OCI-LY1 (cell line): ENCODE measurements at regions not wholly inside any gene's neighbourhood (a gene's known extent, or its start where the extent isn't known, plus 50 kb on each side); places are given as distances from the start of the nearest gene placed in this dataset.

Source experiments
- H2AFZ ChIP-seq: fragments of 200-600 bp; sonication (generic), shearing (Covaris generic); 2 replicates; pipeline ENCODE4 v1.6.0; 2014; ENCODE audit warnings: antibody characterized with exemption, mild to moderate bottlenecking, low read length
- H3F3A ChIP-seq: fragments of 200-600 bp; sonication (generic), shearing (Covaris generic); 2 replicates; pipeline ENCODE4 v1.6.0; 2014; ENCODE audit warnings: mild to moderate bottlenecking, antibody characterized with exemption, low read length, moderate library complexity; ENCODE audit not compliant: insufficient read depth
- H3K27ac ChIP-seq: fragments of 200-600 bp; sonication (generic); 2 replicates; pipeline ENCODE4 v1.5.1; 2014; ENCODE audit warnings: low read length, mixed run types, mild to moderate bottlenecking, low read depth; ENCODE audit not compliant: poor library complexity, severe bottlenecking
- H3K27me3 ChIP-seq: fragments of 200-600 bp; sonication (generic); 2 replicates; pipeline ENCODE4 v1.6.0; 2014; ENCODE audit warnings: antibody characterized with exemption, mild to moderate bottlenecking, low read length, moderate library complexity; ENCODE audit not compliant: insufficient read depth
- H3K36me3 ChIP-seq: fragments of 200-600 bp; sonication (generic); 2 replicates; pipeline ENCODE4 v1.6.1; 2014; ENCODE audit warnings: mild to moderate bottlenecking, antibody characterized with exemption, low read length, moderate library complexity, mixed read lengths; ENCODE audit not compliant: insufficient read depth
- H3K4me1 ChIP-seq: fragments of 200-600 bp; sonication (generic); 2 replicates; pipeline ENCODE4 v1.5.1; 2014; ENCODE audit warnings: mild to moderate bottlenecking, low read length, moderate library complexity; ENCODE audit not compliant: insufficient read depth, severe bottlenecking
- H3K4me2 ChIP-seq: fragments of 200-600 bp; sonication (generic), shearing (Covaris generic); 2 replicates; pipeline ENCODE4 v1.6.1; 2014; ENCODE audit warnings: low read length
- H3K4me3 ChIP-seq: fragments of 200-600 bp; sonication (generic); 2 replicates; pipeline ENCODE4 v1.5.1; 2014; ENCODE audit warnings: low read length, low read depth, mild to moderate bottlenecking, mixed read lengths; ENCODE audit not compliant: poor library complexity, severe bottlenecking
- H3K79me2 ChIP-seq: fragments of 200-600 bp; shearing (Covaris generic); 2 replicates; pipeline ENCODE4 v1.6.1; 2016; ENCODE audit warnings: mixed run types, low read length, mixed read lengths; ENCODE audit not compliant: insufficient read depth
- H3K9ac ChIP-seq: fragments of 200-600 bp; sonication (generic), shearing (Covaris generic); 2 replicates; pipeline ENCODE4 v1.6.1; 2014; ENCODE audit warnings: mild to moderate bottlenecking, low read length, mixed read lengths
- H3K9me2 ChIP-seq: fragments of 200-600 bp; sonication (generic), shearing (Covaris generic); 2 replicates; pipeline ENCODE4 v1.6.1; 2014; ENCODE audit warnings: low read depth, mild to moderate bottlenecking, low read length, mixed read lengths
- H3K9me3 ChIP-seq: fragments of 200-600 bp; shearing (Covaris generic); 2 replicates; pipeline ENCODE4 v1.6.1; 2014; ENCODE audit warnings: low read length, mixed read lengths
- H4K20me1 ChIP-seq: fragments of 200-600 bp; sonication (generic), shearing (Covaris generic); 2 replicates; pipeline ENCODE4 v1.6.0; 2016; ENCODE audit warnings: mild to moderate bottlenecking, low read length; ENCODE audit not compliant: insufficient read depth
- EZH2 ChIP-seq: fragments of 200-600 bp; sonication (generic), shearing (Covaris generic); IDR thresholded peaks from 2 replicates; pipeline ENCODE4 v1.8.0; 2017; ENCODE audit warnings: borderline replicate concordance, mixed run types, mild to moderate bottlenecking, antibody characterized with exemption, low read length, moderate library complexity, mixed read lengths
- TF ChIP-seq, protein P1 (sequence below): fragments of 200-600 bp; sonication (generic), shearing (Covaris generic); IDR thresholded peaks from 2 replicates; pipeline ENCODE4 v1.5.1; 2017; ENCODE audit warnings: mild to moderate bottlenecking, antibody characterized with exemption, low read length, moderate library complexity, mixed read lengths

DNA sequence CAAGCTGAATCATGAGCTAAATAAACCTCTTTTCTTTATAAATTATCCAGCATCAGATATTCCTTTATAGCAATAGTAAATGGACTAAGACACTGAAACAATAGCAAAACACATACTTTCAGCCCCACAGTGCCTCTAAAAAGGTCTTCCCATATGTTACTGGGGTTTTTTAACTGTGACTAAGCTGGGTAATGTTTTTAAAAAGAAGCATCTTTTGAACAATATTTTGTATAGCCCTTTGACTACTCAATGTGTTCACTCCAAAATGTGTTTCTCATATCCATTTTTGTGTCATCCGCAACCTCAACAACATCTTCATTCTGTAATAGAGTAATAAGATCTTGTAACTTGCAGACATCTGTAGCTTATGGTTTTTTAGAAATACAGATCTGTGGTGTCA, 218.7 kb upstream of the S100G start:
- H3F3A ChIP-seq, result no peaks in the 10 kb centered on the region

DNA sequence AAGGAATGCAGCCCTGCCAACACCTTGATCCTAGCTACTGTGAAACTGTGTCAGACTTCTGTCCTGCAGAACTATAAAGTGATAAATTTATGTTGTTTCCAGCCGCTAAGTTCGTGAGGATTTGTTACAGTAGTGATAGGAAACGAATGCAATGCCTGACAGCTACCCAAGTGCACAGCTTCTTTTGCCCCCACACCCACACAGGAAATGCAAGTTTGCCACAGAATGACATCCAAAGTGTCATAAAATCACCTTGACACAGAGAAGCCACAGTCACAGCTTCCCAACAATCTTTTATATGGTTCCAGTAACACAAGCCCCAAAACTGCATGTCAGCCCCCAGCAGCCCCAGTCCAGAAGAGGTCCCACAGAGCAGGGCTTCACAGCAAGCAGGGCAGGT, 216.9 kb upstream of the S100G start:
- H3K4me3 ChIP-seq, result no peak overlapping the region
- no peaks in the 10 kb centered on the region for H3K9me2 ChIP-seq
- H2AFZ ChIP-seq, result no peak overlapping the region
- no peaks in the 10 kb centered on the region for H3K9me3 ChIP-seq
- H3K4me2 ChIP-seq, result no peak overlapping the region
- H3K79me2 ChIP-seq, result no peaks in the 10 kb centered on the region
- H3K27me3 ChIP-seq, result no peaks in the 10 kb centered on the region
- H3K36me3 ChIP-seq, result no peaks in the 10 kb centered on the region
- H3K4me1 ChIP-seq, result no peaks in the 10 kb centered on the region
- TF ChIP-seq, protein P1, sequence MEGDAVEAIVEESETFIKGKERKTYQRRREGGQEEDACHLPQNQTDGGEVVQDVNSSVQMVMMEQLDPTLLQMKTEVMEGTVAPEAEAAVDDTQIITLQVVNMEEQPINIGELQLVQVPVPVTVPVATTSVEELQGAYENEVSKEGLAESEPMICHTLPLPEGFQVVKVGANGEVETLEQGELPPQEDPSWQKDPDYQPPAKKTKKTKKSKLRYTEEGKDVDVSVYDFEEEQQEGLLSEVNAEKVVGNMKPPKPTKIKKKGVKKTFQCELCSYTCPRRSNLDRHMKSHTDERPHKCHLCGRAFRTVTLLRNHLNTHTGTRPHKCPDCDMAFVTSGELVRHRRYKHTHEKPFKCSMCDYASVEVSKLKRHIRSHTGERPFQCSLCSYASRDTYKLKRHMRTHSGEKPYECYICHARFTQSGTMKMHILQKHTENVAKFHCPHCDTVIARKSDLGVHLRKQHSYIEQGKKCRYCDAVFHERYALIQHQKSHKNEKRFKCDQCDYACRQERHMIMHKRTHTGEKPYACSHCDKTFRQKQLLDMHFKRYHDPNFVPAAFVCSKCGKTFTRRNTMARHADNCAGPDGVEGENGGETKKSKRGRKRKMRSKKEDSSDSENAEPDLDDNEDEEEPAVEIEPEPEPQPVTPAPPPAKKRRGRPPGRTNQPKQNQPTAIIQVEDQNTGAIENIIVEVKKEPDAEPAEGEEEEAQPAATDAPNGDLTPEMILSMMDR, result no peak
- TF ChIP-seq EZH2, result no peak
- H3K9ac ChIP-seq, result no peak overlapping the region
- H3F3A ChIP-seq, result no peaks in the 10 kb centered on the region
- H4K20me1 ChIP-seq, result no peaks in the 10 kb centered on the region
- no peak overlapping the region for H3K27ac ChIP-seq

More for the DNA sequence above, 218.7 kb upstream of the S100G start:
- H3K4me2 ChIP-seq, result no peak overlapping the region
- no peaks in the 10 kb centered on the region for H3K79me2 ChIP-seq
- H3K36me3 ChIP-seq, result no peaks in the 10 kb centered on the region
- no peaks in the 10 kb centered on the region for H3K9me3 ChIP-seq
- H4K20me1 ChIP-seq, result no peaks in the 10 kb centered on the region
- H3K9ac ChIP-seq, result no peak overlapping the region
- no peak overlapping the region for H3K27ac ChIP-seq
- no peak overlapping the region for H2AFZ ChIP-seq
- no peak for TF ChIP-seq EZH2
- TF ChIP-seq, protein P1, result no peak
- no peaks in the 10 kb centered on the region for H3K9me2 ChIP-seq
- no peaks in the 10 kb centered on the region for H3K27me3 ChIP-seq
- no peak overlapping the region for H3K4me3 ChIP-seq
- no peaks in the 10 kb centered on the region for H3K4me1 ChIP-seq

- no peak overlapping the region for H3K27ac ChIP-seq
- H4K20me1 ChIP-seq, result no peaks in the 10 kb centered on the region
- no peaks in the 10 kb centered on the region for H3F3A ChIP-seq
- H3K4me2 ChIP-seq, result no peak overlapping the region
- H2AFZ ChIP-seq, result no peak overlapping the region
- H3K4me1 ChIP-seq, result no peaks in the 10 kb centered on the region
- no peaks in the 10 kb centered on the region for H3K9me2 ChIP-seq
- H3K27me3 ChIP-seq, result no peaks in the 10 kb centered on the region
- no peaks in the 10 kb centered on the region for H3K9me3 ChIP-seq
- H3K9ac ChIP-seq, result no peak overlapping the region
- H3K36me3 ChIP-seq, result no peaks in the 10 kb centered on the region
- TF ChIP-seq, protein P1, result no peak
- no peak for TF ChIP-seq EZH2
- H3K4me3 ChIP-seq, result no peak overlapping the region
- no peaks in the 10 kb centered on the region for H3K79me2 ChIP-seq
These were observed 214.5 kb upstream of the S100G start for GRCh38 chrX:16435399-16435986.
